GM18867 (cell line): ENCODE measurements at regions not wholly inside any gene's neighbourhood (a gene's known extent, or its start where the extent isn't known, plus 50 kb on each side); places are given as distances from the start of the nearest gene placed in this dataset.
"Not testable (repeated sequence)": the region's sequence is repeated elsewhere in the genome, so short reads cannot be mapped to it uniquely, and the experiment has no call there.

Experiments
- ATAC-seq: cut with Tn5 transposase; IDR thresholded peaks from one replicate; pipeline ENCODE4 v1.9.1; 2021; ENCODE audit warnings: mild to moderate bottlenecking, moderate library complexity; ENCODE audit not compliant: unreplicated experiment

- no peak for ATAC-seq
These were observed 1015.6 kb downstream of the KCNMA1 start for GRCh38 chr10:76621886-76622620.

GRCh38 chr10:76618641-76619040 lies 1019.0 kb downstream of the KCNMA1 start:
- no peak for ATAC-seq

GRCh38 chr10:76618171-76618570 lies 1019.4 kb downstream of the KCNMA1 start:
- no peak for ATAC-seq

GRCh38 chr10:76616666-76617065 lies 1020.9 kb downstream of the KCNMA1 start:
- not testable (repeated sequence) for ATAC-seq

- no peak for ATAC-seq
These were observed 1022.6 kb downstream of the KCNMA1 start for GRCh38 chr10:76615049-76615448.
